WTC11 (cell line): ENCODE measurements at regions not wholly inside any gene's neighbourhood (a gene's known extent, or its start where the extent isn't known, plus 50 kb on each side); places are given as distances from the start of the nearest gene placed in this dataset.

ENCODE experiments used
- CTCF ChIP-seq: fragments of 200-600 bp; IDR thresholded peaks from 2 replicates; pipeline ENCODE4 v1.8.0; 2022; ENCODE audit warnings: antibody characterized with exemption
- E2F4 ChIP-seq: sonication (generic); formaldehyde crosslinking; IDR thresholded peaks from 2 replicates; pipeline ENCODE4 v1.8.1; 2022; ENCODE audit warnings: low read depth, mild to moderate bottlenecking, moderate library complexity, missing genetic modification reagents, borderline replicate concordance
- FOXP1 ChIP-seq: sonication (generic); formaldehyde crosslinking; IDR thresholded peaks from 2 replicates; pipeline ENCODE4 v1.8.0; 2022; ENCODE audit warnings: missing genetic modification reagents, mild to moderate bottlenecking, moderate library complexity, borderline replicate concordance
- NR2C2 ChIP-seq: sonication (generic); formaldehyde crosslinking; IDR thresholded peaks from 2 replicates; pipeline ENCODE4 v1.8.0; 2022; ENCODE audit warnings: mild to moderate bottlenecking, missing genetic modification reagents
- SP1 ChIP-seq: sonication (generic); formaldehyde crosslinking; conservative IDR thresholded peaks from 2 replicates; pipeline ENCODE4 v1.8.1; 2022; ENCODE audit warnings: missing genetic modification reagents
- TP53 ChIP-seq: sonication (generic); formaldehyde crosslinking; IDR thresholded peaks from 2 replicates; pipeline ENCODE4 v1.8.1; 2023; ENCODE audit warnings: mild to moderate bottlenecking, missing genetic modification reagents
- ZBTB21 ChIP-seq: sonication (generic); formaldehyde crosslinking; IDR thresholded peaks from 2 replicates; pipeline ENCODE4 v1.8.1; 2023; ENCODE audit warnings: mild to moderate bottlenecking, missing genetic modification reagents, borderline replicate concordance
- TF ChIP-seq, protein P1 (sequence below): sonication (generic); formaldehyde crosslinking; IDR thresholded peaks from 2 replicates; pipeline ENCODE4 v1.8.1; 2023; ENCODE audit warnings: mild to moderate bottlenecking, missing genetic modification reagents, moderate library complexity

DNA sequence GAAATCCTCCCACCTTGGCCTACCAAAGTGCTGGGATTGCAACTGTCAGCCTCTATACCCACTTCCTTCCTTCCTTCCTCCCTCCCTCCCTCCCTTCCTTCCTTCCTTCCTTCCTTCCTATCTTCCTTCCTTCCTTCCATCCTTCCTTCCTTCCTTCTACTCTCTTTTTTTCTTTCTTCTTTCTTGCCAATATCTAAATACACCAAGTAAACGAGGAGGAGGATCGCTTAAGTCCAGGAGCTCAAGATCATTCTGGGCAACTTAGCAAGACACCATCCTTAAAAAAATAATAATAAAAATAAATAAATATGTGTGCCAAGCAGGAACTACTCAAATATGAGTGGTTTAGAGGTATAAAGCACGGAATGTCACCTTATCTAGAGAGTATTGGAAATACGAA lies 249.4 kb upstream of the TRIB2 start:
- TF ChIP-seq E2F4 (no peak), CTCF (no peak), SP1 (CRISPR knock-in tag) (no peak), NR2C2 (CRISPR knock-in tag) (no peak), FOXP1 (no peak), ZBTB21 (no peak), TP53 (CRISPR knock-in tag) (no peak)
- TF ChIP-seq, protein P1, sequence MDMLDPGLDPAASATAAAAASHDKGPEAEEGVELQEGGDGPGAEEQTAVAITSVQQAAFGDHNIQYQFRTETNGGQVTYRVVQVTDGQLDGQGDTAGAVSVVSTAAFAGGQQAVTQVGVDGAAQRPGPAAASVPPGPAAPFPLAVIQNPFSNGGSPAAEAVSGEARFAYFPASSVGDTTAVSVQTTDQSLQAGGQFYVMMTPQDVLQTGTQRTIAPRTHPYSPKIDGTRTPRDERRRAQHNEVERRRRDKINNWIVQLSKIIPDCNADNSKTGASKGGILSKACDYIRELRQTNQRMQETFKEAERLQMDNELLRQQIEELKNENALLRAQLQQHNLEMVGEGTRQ (CRISPR knock-in tag) = no peak
